RWPE1 (cell line): ENCODE measurements at regions not wholly inside any gene's neighbourhood (a gene's known extent, or its start where the extent isn't known, plus 50 kb on each side); places are given as distances from the start of the nearest gene placed in this dataset.

Experiments used
- CTCF ChIA-PET: fragments of 350-600 bp; sonication (Branson Sonifier 250); formaldehyde crosslinking; extraction: SDS; loops from one replicate; lab custom pipeline; 2021; lab: Yijun Ruan, JAX
- POLR2A ChIA-PET: fragments of 400-600 bp; formaldehyde crosslinking; extraction: SDS; loops from one replicate; lab custom pipeline; 2020; ENCODE audit warnings: antibody characterized with exemption; ENCODE audit not compliant: low non-redundant PET; lab: Yijun Ruan, JAX
- DNase-seq: peaks from one replicate; pipeline ENCODE4 v3.0.0; 2012; ENCODE audit warnings: low spot score
- H3K27ac ChIP-seq: fragments of 450-650 bp; 2 replicates; pipeline ENCODE4 v1.5.1; 2017
- TF ChIP-seq, protein P1 (sequence below): fragments of 450-650 bp; conservative IDR thresholded peaks from 2 replicates; pipeline ENCODE4 v1.5.1; 2017; ENCODE audit warnings: low read depth, mild to moderate bottlenecking

DNA sequence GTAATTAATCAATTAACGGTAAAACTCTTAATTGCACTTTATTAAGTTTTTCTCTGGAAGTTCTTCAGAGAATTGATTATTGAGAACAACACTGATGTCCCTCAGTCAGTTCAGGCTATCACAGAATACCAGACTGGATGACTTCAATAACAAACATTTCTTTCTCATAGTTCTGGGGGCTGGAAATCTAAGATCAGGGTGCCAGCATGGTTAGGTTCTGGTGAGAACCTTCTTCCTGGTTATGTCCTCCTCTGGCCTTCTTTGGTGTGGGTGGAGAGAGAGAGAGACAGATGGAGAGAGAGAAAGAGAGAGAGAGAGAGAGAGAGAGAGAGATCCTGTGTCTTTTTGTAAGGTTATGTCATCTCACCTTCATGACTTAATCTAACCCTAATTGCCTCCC, 71.4 kb upstream of the DAP start:
- DNase-seq = no peak
- POLR2A ChIA-PET = no interaction called here
- TF ChIP-seq, protein P1, sequence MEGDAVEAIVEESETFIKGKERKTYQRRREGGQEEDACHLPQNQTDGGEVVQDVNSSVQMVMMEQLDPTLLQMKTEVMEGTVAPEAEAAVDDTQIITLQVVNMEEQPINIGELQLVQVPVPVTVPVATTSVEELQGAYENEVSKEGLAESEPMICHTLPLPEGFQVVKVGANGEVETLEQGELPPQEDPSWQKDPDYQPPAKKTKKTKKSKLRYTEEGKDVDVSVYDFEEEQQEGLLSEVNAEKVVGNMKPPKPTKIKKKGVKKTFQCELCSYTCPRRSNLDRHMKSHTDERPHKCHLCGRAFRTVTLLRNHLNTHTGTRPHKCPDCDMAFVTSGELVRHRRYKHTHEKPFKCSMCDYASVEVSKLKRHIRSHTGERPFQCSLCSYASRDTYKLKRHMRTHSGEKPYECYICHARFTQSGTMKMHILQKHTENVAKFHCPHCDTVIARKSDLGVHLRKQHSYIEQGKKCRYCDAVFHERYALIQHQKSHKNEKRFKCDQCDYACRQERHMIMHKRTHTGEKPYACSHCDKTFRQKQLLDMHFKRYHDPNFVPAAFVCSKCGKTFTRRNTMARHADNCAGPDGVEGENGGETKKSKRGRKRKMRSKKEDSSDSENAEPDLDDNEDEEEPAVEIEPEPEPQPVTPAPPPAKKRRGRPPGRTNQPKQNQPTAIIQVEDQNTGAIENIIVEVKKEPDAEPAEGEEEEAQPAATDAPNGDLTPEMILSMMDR = no peak
- no peak overlapping the region for H3K27ac ChIP-seq
- CTCF ChIA-PET = interaction anchor here (0.6 kb wide), 1 partner anchor 32 kb away, joined by 3 read pairs; no protein-coding TSS in a partner anchor

DNA sequence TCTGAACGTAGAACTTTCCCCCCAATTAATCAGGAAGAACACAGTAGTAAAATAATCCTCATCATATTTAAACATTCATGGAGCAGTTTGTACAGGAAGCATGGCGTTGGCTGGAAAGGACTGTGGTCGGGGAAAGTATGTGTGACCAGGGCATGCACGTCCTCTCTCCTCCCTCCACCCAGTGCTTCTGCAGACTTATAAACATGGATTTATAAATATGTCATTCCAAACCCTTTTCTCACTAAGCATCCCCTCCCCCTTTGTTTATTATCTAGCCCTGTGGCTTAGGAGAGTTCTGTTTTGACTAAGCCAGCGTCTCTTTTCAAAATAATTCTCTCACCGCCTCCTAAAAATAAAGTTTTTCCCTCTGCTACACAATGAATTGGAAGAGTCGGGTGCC, 70.4 kb upstream of the DAP start:
- DNase-seq = no peak
- ChIA-PET CTCF (interaction anchor here (0.6 kb wide), 1 partner anchor 26 kb away, joined by 3 read pairs; no protein-coding TSS in a partner anchor), POLR2A (no interaction called here)
- TF ChIP-seq, protein P1 = no peak
- H3K27ac ChIP-seq = no peak overlapping the region

GRCh38 chr5:10828241-10828640, 67.2 kb upstream of the DAP start:
- POLR2A ChIA-PET = no interaction called here
- TF ChIP-seq, protein P1 = no peak
- CTCF ChIA-PET = no interaction called here
- no peak overlapping the region for H3K27ac ChIP-seq
- no peak for DNase-seq

GRCh38 chr5:10827571-10827970, 66.5 kb upstream of the DAP start:
- TF ChIP-seq, protein P1 = no peak
- ChIA-PET POLR2A (no interaction called here), CTCF (no interaction called here)
- no peak for DNase-seq
- no peak overlapping the region for H3K27ac ChIP-seq

- ChIA-PET POLR2A (no interaction called here), CTCF (interaction anchor here (1.5 kb wide), 1 partner anchor 37 kb away, joined by 4 read pairs; no protein-coding TSS in a partner anchor)
- no peak overlapping the region for H3K27ac ChIP-seq
- no peak for DNase-seq
- TF ChIP-seq, protein P1 = no peak
Observed at GRCh38 chr5:10826971-10827370, 65.9 kb upstream of the DAP start.

DNA sequence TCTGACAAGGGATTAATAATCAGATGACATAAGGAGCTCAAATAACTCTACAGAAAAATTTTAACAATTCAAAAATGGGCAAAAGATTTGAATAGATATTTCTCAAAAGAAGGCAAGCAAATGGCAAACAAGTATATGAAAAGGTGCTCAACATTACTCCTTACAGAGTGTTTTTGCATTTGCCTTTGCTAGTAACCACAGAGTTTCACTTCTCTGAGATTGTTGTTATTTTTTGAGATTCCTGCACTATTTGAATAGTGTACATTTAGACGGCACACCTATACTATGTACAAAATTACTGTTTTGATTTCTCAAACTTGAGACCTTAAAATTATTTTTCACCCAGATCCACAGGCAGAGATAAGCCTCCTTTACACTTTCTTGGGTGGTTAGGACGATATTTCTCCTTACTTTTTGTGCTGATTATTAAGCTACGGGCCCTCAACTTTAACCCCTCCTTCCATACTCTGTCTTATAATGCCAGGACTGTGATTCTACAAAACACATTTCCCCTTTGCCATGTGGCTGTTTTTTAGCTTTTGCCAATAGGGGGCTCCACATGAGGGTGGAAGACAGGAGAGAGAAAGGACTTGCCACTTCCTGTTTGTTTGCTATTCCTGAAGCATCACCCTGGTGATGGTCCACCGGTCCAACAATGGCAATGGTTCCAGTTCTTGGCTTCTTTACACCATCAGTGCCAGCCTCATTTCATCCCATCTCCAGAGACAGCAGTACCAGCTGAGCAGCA, 65.0 kb upstream of the DAP start:
- TF ChIP-seq, protein P1 = no peak
- H3K27ac ChIP-seq = no peak overlapping the region
- ChIA-PET CTCF (interaction anchor here (1.5 kb wide), 1 partner anchor 38 kb away, joined by 4 read pairs; no protein-coding TSS in a partner anchor), POLR2A (no interaction called here)
- no peak for DNase-seq
